ENCODE measurements at regions not wholly inside any gene's neighbourhood (a gene's known extent, or its start where the extent isn't known, plus 50 kb on each side); places are given as distances from the start of the nearest gene placed in this dataset.

GRCh38 chr12:116433249-116433648, 125.9 kb upstream of the MAP1LC3B2 start:
- Histone ChIP-seq H3K4me3 (no peak overlapping the region), H3K9me3 (no peaks in the 10 kb centered on the region), H3K27me3 (no peaks in the 10 kb centered on the region), H3K27ac (no peak overlapping the region), H3K36me3 (no peaks in the 10 kb centered on the region), H3K4me1 (peaks cover 11 to 16% of the 10 kb centered on the region in 2 donors)
- DNase-seq (no peak), ATAC-seq (no peak)
- intact Hi-C loops (cut with DNase I): no loop called here
- TF ChIP-seq, protein P1, sequence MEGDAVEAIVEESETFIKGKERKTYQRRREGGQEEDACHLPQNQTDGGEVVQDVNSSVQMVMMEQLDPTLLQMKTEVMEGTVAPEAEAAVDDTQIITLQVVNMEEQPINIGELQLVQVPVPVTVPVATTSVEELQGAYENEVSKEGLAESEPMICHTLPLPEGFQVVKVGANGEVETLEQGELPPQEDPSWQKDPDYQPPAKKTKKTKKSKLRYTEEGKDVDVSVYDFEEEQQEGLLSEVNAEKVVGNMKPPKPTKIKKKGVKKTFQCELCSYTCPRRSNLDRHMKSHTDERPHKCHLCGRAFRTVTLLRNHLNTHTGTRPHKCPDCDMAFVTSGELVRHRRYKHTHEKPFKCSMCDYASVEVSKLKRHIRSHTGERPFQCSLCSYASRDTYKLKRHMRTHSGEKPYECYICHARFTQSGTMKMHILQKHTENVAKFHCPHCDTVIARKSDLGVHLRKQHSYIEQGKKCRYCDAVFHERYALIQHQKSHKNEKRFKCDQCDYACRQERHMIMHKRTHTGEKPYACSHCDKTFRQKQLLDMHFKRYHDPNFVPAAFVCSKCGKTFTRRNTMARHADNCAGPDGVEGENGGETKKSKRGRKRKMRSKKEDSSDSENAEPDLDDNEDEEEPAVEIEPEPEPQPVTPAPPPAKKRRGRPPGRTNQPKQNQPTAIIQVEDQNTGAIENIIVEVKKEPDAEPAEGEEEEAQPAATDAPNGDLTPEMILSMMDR (IDR thresholded peaks at IDR 0.05): no peak

DNA sequence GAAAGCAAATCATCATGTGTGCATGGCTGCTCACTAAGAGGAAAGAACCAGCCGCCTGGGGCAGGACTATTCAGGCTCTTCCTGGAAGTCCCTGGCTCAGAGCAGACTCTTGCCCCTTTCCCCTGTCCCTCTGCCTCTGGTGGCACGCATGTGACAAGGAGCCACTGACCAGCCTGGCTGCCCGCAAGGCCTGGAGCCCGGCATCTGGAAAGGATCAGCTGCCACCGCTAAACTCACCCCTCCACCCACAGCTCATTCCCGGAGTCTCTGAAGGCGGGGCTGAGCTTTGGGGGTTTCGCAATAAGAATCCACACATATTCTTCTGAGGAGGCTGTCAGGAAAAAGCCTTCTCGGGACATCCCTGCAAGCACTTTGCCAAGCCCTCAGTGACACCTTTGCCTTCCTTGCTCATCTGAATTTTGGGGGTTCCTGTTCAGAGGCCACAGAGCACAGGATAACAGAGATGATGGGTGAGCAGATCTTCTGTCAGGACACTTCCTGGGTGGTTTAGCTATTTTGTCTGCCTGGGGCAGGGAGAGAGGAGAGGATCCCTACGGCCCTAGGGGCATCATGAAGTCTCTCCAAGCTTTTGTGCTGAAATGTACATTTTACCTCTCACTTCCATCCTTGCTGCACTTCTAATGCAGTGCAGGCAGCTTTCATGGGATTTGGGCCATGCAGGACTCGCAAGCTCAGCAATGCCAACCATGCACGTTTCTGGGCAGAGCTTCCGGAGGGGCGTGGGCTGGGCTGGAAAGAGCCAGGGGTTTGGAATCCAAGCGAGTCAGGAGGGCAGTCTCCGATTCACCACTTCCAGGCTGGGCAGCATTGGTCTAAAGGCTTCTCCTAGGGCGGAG, 124.8 kb upstream of the MAP1LC3B2 start:
- ATAC-seq: peak; percentile 98
- H3K4me3 ChIP-seq: no peak overlapping the region
- H3K27me3 ChIP-seq: no peaks in the 10 kb centered on the region
- peak; percentile 87 to 94 (median 90) for DNase-seq
- peak overlapping the region; percentile 30 to 62 for H3K27ac ChIP-seq
- no peaks in the 10 kb centered on the region for H3K9me3 ChIP-seq
- no peaks in the 10 kb centered on the region for H3K36me3 ChIP-seq
- intact Hi-C loops (cut with DNase I): no loop called here
- TF ChIP-seq, protein P1 (IDR thresholded peaks at IDR 0.05): no peak
- H3K4me1 ChIP-seq: peaks cover 11 to 12% of the 10 kb centered on the region in 2 donors

DNA sequence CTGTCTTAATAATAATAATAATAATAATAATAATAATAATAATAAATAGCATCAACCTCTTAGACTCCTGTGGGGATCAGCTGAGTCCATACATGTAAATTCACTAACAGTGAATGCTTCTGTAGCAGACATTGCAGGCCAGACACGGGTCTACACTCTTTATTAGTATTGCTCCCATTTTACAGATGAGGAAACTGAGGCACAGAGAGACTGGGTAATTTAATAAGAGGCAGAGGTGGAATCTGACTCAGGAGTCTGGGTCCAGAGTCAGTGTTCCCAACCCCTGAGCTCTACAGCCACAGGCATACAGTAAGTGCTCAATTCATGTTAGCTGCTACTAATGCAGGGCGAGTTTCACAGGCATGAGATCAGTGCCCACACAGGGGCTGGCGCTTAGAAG, 123.2 kb upstream of the MAP1LC3B2 start:
- no peak overlapping the region for H3K4me3 ChIP-seq
- H3K36me3 ChIP-seq: no peaks in the 10 kb centered on the region
- no peaks in the 10 kb centered on the region for H3K27me3 ChIP-seq
- ATAC-seq (no peak), DNase-seq (no peak)
- intact Hi-C loops (cut with DNase I): no loop called here
- TF ChIP-seq, protein P1 (IDR thresholded peaks at IDR 0.05): no peak
- H3K27ac ChIP-seq: no peak overlapping the region
- no peaks in the 10 kb centered on the region for H3K9me3 ChIP-seq
- peaks cover 11 to 12% of the 10 kb centered on the region in 2 donors for H3K4me1 ChIP-seq

DNA sequence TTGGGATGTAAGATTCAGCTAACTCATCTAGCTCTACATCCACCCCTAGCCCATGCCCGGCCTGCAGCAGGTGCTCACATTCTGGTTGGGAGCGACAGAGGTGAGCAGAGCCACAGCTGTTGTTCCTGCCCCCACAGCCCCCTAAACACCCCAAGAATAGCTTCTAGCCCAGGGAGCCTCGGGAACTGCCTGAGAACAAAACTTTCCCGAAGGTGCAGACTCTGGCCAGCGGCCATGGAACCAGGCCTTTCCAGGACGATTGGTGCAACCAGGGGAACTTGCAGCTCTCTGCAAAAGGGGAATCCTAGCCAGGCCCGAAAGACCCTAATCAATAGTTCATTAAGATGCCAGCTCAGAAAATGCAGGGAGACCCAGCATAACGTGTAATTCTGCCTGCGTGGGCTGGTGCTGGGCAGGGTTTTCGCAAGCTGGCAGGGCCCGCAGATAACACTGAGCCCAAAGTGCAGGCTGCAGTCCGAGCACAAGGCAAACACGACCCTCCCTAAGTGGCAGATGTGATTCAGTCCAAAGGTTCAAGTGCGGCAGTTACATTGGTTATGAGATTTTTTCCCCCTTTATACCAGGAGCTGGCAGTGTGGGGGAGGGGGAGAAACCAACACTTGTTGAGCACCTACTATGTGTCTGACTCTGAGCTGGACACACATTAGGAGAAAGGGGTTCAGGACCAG, 122.5 kb upstream of the MAP1LC3B2 start:
- H3K4me1 ChIP-seq: peaks cover 11 to 12% of the 10 kb centered on the region in 2 donors
- intact Hi-C loops (cut with DNase I): no loop called here
- DNase-seq: no peak
- no peak for ATAC-seq
- H3K27ac ChIP-seq: no peak overlapping the region
- TF ChIP-seq, protein P1 (IDR thresholded peaks at IDR 0.05): no peak
- H3K9me3 ChIP-seq: no peaks in the 10 kb centered on the region
- H3K36me3 ChIP-seq: no peaks in the 10 kb centered on the region
- no peaks in the 10 kb centered on the region for H3K27me3 ChIP-seq
- no peak overlapping the region for H3K4me3 ChIP-seq

DNA sequence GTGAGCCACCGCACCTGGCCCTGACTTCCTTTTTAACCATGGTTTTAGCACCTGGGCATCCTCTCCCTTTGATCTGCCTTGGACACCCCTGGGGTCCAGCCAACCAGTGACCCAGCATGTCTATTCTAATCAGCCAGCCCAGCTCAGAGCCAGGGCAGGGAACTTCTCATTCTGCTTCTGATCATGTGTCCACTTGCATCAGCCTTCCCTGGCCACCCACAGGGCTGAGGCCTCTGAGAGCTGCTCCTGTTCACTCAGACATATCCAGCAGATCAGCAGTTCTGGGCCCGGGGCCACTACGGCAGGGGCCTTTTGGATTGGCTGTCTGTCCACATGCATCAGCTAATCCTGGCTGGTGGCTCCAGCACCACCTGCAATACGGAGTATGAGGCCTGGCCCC, 117.9 kb upstream of the MAP1LC3B2 start:
- Histone ChIP-seq H3K27ac (no peak overlapping the region), H3K4me1 (no peaks in the 10 kb centered on the region), H3K27me3 (no peaks in the 10 kb centered on the region), H3K36me3 (no peaks in the 10 kb centered on the region), H3K4me3 (no peak overlapping the region), H3K9me3 (no peaks in the 10 kb centered on the region)
- intact Hi-C loops (cut with DNase I): no loop called here
- TF ChIP-seq, protein P1 (IDR thresholded peaks at IDR 0.05): no peak
- peak in 1 of 4 donors; percentile 44 for DNase-seq
- peak; percentile 74 for ATAC-seq
